HG02981 (cell line): ENCODE measurements at regions not wholly inside any gene's neighbourhood (a gene's known extent, or its start where the extent isn't known, plus 50 kb on each side); places are given as distances from the start of the nearest gene placed in this dataset.
"Not testable (repeated sequence)": the region's sequence is repeated elsewhere in the genome, so short reads cannot be mapped to it uniquely, and the experiment has no call there.

Experiments
- ATAC-seq: cut with Tn5 transposase; IDR thresholded peaks from one replicate; pipeline ENCODE4 v1.9.1; 2021; ENCODE audit warnings: mild to moderate bottlenecking, moderate library complexity; ENCODE audit not compliant: unreplicated experiment

GRCh38 chr2:53058526-53058925 is 709.1 kb upstream of the CHAC2 start:
- ATAC-seq = no peak

- no peak for ATAC-seq
These were observed 713.7 kb upstream of the CHAC2 start for GRCh38 chr2:53053937-53054336.

GRCh38 chr2:53051157-53051556 is 716.4 kb upstream of the CHAC2 start:
- ATAC-seq = no peak

GRCh38 chr2:53040536-53041229 is 726.9 kb upstream of the CHAC2 start:
- no peak for ATAC-seq

- ATAC-seq = no peak
These were observed 731.4 kb upstream of the CHAC2 start for GRCh38 chr2:53036196-53036595.

GRCh38 chr2:53035153-53035552 is 732.5 kb upstream of the CHAC2 start:
- no peak for ATAC-seq

- no peak for ATAC-seq
These were observed 734.2 kb upstream of the CHAC2 start for GRCh38 chr2:53033411-53033810.

GRCh38 chr2:53028746-53029423 is 738.7 kb upstream of the CHAC2 start:
- no peak for ATAC-seq

GRCh38 chr2:53028225-53028624 is 739.4 kb upstream of the CHAC2 start:
- no peak for ATAC-seq

GRCh38 chr2:53022248-53022647 is 745.4 kb upstream of the CHAC2 start:
- ATAC-seq = not testable (repeated sequence)

- ATAC-seq = no peak
These were observed 745.8 kb upstream of the CHAC2 start for GRCh38 chr2:53021828-53022227.

- no peak for ATAC-seq
These were observed 746.3 kb upstream of the CHAC2 start for GRCh38 chr2:53021292-53021691.

GRCh38 chr2:53018825-53019425 is 748.7 kb upstream of the CHAC2 start:
- ATAC-seq = no peak

GRCh38 chr2:53006980-53007379 is 760.6 kb upstream of the CHAC2 start:
- ATAC-seq = no peak

GRCh38 chr2:53004413-53004812 is 763.2 kb upstream of the CHAC2 start:
- ATAC-seq = no peak

GRCh38 chr2:52995424-52995823 is 772.2 kb upstream of the CHAC2 start:
- ATAC-seq = no peak

- ATAC-seq = peak; percentile 68
These were observed 791.3 kb upstream of the CHAC2 start for GRCh38 chr2:52976143-52976949.

GRCh38 chr2:52974127-52974526 is 793.5 kb upstream of the CHAC2 start:
- no peak for ATAC-seq

GRCh38 chr2:52970642-52971041 is 797.0 kb upstream of the CHAC2 start:
- ATAC-seq = no peak

GRCh38 chr2:52968043-52968442 is 799.6 kb upstream of the CHAC2 start:
- ATAC-seq = no peak

- ATAC-seq = no peak
These were observed 802.6 kb upstream of the CHAC2 start for GRCh38 chr2:52964916-52965530.
